ENCODE measurements at regions not wholly inside any gene's neighbourhood (a gene's known extent, or its start where the extent isn't known, plus 50 kb on each side); places are given as distances from the start of the nearest gene placed in this dataset.

DNA sequence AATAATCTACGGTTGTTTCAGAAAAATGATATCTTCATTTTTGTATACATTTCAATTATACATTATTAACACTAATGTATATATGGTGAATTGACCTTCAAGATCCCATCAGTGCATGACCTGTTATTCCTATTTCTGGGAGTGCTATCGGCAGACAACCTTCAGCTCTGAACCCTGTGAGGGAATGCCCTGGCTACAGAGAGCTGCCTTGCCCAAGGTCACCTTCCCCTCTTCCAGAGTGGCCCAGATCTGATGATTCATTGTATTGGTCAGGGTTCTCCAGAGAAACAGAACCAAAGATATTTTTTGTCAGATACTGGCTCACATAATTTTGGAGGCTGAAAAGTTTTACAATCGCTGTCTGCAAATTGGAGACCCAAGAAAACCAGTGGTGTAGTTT lies 235.5 kb downstream of the ZNF92 start:
- TF ChIP-seq, protein P1, sequence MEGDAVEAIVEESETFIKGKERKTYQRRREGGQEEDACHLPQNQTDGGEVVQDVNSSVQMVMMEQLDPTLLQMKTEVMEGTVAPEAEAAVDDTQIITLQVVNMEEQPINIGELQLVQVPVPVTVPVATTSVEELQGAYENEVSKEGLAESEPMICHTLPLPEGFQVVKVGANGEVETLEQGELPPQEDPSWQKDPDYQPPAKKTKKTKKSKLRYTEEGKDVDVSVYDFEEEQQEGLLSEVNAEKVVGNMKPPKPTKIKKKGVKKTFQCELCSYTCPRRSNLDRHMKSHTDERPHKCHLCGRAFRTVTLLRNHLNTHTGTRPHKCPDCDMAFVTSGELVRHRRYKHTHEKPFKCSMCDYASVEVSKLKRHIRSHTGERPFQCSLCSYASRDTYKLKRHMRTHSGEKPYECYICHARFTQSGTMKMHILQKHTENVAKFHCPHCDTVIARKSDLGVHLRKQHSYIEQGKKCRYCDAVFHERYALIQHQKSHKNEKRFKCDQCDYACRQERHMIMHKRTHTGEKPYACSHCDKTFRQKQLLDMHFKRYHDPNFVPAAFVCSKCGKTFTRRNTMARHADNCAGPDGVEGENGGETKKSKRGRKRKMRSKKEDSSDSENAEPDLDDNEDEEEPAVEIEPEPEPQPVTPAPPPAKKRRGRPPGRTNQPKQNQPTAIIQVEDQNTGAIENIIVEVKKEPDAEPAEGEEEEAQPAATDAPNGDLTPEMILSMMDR (IDR thresholded peaks at IDR 0.05; ENCODE audit: insufficient read depth, low read length) = no peak
- no peak for TF ChIP-seq POLR2AphosphoS5 (IDR thresholded peaks at IDR 0.05; ENCODE audit: low read depth)
- TF ChIP-seq, protein P2, sequence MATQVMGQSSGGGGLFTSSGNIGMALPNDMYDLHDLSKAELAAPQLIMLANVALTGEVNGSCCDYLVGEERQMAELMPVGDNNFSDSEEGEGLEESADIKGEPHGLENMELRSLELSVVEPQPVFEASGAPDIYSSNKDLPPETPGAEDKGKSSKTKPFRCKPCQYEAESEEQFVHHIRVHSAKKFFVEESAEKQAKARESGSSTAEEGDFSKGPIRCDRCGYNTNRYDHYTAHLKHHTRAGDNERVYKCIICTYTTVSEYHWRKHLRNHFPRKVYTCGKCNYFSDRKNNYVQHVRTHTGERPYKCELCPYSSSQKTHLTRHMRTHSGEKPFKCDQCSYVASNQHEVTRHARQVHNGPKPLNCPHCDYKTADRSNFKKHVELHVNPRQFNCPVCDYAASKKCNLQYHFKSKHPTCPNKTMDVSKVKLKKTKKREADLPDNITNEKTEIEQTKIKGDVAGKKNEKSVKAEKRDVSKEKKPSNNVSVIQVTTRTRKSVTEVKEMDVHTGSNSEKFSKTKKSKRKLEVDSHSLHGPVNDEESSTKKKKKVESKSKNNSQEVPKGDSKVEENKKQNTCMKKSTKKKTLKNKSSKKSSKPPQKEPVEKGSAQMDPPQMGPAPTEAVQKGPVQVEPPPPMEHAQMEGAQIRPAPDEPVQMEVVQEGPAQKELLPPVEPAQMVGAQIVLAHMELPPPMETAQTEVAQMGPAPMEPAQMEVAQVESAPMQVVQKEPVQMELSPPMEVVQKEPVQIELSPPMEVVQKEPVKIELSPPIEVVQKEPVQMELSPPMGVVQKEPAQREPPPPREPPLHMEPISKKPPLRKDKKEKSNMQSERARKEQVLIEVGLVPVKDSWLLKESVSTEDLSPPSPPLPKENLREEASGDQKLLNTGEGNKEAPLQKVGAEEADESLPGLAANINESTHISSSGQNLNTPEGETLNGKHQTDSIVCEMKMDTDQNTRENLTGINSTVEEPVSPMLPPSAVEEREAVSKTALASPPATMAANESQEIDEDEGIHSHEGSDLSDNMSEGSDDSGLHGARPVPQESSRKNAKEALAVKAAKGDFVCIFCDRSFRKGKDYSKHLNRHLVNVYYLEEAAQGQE (IDR thresholded peaks at IDR 0.05; ENCODE audit: insufficient replicate concordance, low read depth) = no peak

Measured in HL-60 (cell line).